ENCODE measurements at regions not wholly inside any gene's neighbourhood (a gene's known extent, or its start where the extent isn't known, plus 50 kb on each side); places are given as distances from the start of the nearest gene placed in this dataset.
"Not testable (repeated sequence)": the region's sequence is repeated elsewhere in the genome, so short reads cannot be mapped to it uniquely, and the experiment has no call there.

DNA sequence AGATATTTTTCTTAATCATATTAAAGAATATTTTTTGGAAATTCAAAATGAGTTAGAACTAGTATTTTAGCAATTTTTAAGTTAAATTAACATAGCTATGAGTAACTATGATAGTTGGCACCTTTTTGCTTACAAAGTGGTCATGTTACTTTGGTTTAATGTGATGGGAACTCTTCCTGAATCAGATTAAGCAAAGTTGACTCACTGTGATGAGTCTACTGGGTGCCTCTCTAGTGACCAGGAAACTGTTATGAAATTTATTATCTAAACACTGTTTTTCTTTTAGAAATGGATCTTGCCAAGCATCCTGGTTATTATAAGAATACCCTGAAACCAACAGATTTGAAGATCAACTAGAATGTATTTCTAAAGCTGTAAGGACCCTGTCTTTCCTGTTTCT, 985.8 kb downstream of the TRAM1L1 start:
- Histone ChIP-seq H3K9me3 (no peaks in the 10 kb centered on the region), H3K4me2 (no peak overlapping the region), H4K20me1 (ENCODE audit: insufficient read depth) (no peaks in the 10 kb centered on the region), H2AFZ (ENCODE audit: low read depth) (no peak overlapping the region), H3K4me1 (ENCODE audit: control insufficient read depth in 1 of 2, insufficient read depth in 2 of 2, low read depth in 1 of 2, low read length in 1 of 2) (no peaks in the 10 kb centered on the region), H3K79me2 (ENCODE audit: insufficient read depth) (no peaks in the 10 kb centered on the region), H3K9me2 (no peaks in the 10 kb centered on the region), H3K36me3 (replicated peaks in 1 of 2; ENCODE audit: control insufficient read depth in 1 of 2, insufficient read depth in 2 of 2, low read length in 1 of 2) (no peaks in the 10 kb centered on the region), H3K4me3 (ENCODE audit: low read depth in 2 of 2, low read length in 1 of 2) (no peak overlapping the region), H3F3A (replicated peaks; ENCODE audit: insufficient read depth) (no peaks in the 10 kb centered on the region), H3K27me3 (ENCODE audit: insufficient read depth) (no peaks in the 10 kb centered on the region), H3K9ac (no peak overlapping the region), H3K27ac (ENCODE audit: low read depth in 2 of 2, low read length in 1 of 2) (no peak overlapping the region)
- TF ChIP-seq NRF1 (IDR thresholded peaks at IDR 0.05; ENCODE audit: low read depth, low read length) (no peak), FOXJ3 (CRISPR knock-in tag; IDR thresholded peaks at IDR 0.05) (no peak), NFIC (IDR thresholded peaks at IDR 0.05; ENCODE audit: borderline replicate concordance) (no peak), RAD21 (IDR thresholded peaks at IDR 0.05; ENCODE audit: low read length) (no peak), GATA2 (CRISPR knock-in tag; IDR thresholded peaks at IDR 0.05) (no peak), CHD2 (IDR thresholded peaks at IDR 0.05; ENCODE audit: low read length, partially characterized antibody) (no peak), FOSL2 (IDR thresholded peaks at IDR 0.05; ENCODE audit: borderline replicate concordance, low read depth) (no peak), GABPA (IDR thresholded peaks at IDR 0.05; ENCODE audit: low read depth) (no peak), TEAD4 (IDR thresholded peaks at IDR 0.05; ENCODE audit: borderline replicate concordance, insufficient read depth) (no peak)
- TF ChIP-seq, protein P1, sequence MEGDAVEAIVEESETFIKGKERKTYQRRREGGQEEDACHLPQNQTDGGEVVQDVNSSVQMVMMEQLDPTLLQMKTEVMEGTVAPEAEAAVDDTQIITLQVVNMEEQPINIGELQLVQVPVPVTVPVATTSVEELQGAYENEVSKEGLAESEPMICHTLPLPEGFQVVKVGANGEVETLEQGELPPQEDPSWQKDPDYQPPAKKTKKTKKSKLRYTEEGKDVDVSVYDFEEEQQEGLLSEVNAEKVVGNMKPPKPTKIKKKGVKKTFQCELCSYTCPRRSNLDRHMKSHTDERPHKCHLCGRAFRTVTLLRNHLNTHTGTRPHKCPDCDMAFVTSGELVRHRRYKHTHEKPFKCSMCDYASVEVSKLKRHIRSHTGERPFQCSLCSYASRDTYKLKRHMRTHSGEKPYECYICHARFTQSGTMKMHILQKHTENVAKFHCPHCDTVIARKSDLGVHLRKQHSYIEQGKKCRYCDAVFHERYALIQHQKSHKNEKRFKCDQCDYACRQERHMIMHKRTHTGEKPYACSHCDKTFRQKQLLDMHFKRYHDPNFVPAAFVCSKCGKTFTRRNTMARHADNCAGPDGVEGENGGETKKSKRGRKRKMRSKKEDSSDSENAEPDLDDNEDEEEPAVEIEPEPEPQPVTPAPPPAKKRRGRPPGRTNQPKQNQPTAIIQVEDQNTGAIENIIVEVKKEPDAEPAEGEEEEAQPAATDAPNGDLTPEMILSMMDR (IDR thresholded peaks at IDR 0.05) = no peak
- TF ChIP-seq, protein P2, sequence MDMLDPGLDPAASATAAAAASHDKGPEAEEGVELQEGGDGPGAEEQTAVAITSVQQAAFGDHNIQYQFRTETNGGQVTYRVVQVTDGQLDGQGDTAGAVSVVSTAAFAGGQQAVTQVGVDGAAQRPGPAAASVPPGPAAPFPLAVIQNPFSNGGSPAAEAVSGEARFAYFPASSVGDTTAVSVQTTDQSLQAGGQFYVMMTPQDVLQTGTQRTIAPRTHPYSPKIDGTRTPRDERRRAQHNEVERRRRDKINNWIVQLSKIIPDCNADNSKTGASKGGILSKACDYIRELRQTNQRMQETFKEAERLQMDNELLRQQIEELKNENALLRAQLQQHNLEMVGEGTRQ (IDR thresholded peaks at IDR 0.05; ENCODE audit: borderline replicate concordance, low read depth, low read length) = no peak
- TF ChIP-seq, protein P3, sequence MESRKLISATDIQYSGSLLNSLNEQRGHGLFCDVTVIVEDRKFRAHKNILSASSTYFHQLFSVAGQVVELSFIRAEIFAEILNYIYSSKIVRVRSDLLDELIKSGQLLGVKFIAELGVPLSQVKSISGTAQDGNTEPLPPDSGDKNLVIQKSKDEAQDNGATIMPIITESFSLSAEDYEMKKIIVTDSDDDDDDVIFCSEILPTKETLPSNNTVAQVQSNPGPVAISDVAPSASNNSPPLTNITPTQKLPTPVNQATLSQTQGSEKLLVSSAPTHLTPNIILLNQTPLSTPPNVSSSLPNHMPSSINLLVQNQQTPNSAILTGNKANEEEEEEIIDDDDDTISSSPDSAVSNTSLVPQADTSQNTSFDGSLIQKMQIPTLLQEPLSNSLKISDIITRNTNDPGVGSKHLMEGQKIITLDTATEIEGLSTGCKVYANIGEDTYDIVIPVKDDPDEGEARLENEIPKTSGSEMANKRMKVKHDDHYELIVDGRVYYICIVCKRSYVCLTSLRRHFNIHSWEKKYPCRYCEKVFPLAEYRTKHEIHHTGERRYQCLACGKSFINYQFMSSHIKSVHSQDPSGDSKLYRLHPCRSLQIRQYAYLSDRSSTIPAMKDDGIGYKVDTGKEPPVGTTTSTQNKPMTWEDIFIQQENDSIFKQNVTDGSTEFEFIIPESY (IDR thresholded peaks at IDR 0.05; ENCODE audit: borderline replicate concordance, low read depth) = no peak
- POLR2A ChIA-PET = no interaction called here
- CTCF ChIA-PET = no interaction called here
- no peak for DNase-seq

DNA sequence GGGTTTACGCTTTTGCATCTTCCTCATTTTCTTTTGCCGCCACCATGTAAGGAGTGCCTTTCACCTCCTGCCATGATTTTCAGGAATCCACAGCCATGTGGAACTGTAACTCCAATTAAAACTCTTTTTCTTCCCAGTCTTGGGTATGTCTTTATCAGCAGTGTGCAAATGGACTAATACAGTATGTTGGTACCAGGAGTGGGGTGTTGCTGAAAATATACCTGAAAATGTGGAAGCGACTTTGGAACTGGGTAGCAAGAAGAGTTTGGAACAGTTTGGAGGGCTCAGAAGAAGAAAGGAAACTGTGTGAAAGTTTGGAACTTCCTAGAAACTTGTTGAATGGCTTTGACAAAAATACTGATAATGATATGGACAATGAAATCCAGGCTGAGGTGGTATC, 983.9 kb upstream of the NDST4 start:
- H3K4me3 ChIP-seq (ENCODE audit: low read depth in 2 of 2, low read length in 1 of 2); H3K27me3 ChIP-seq (ENCODE audit: insufficient read depth); H4K20me1 ChIP-seq (ENCODE audit: insufficient read depth); DNase-seq; H3K4me1 ChIP-seq (ENCODE audit: control insufficient read depth in 1 of 2, insufficient read depth in 2 of 2, low read depth in 1 of 2, low read length in 1 of 2); H3K9me2 ChIP-seq; H3K36me3 ChIP-seq (replicated peaks in 1 of 2; ENCODE audit: control insufficient read depth in 1 of 2, insufficient read depth in 2 of 2, low read length in 1 of 2); H3F3A ChIP-seq (replicated peaks; ENCODE audit: insufficient read depth); H2AFZ ChIP-seq (ENCODE audit: low read depth); CTCF ChIA-PET; POLR2A ChIA-PET; H3K79me2 ChIP-seq (ENCODE audit: insufficient read depth); H3K9ac ChIP-seq; H3K27ac ChIP-seq (ENCODE audit: low read depth in 2 of 2, low read length in 1 of 2); H3K9me3 ChIP-seq; H3K4me2 ChIP-seq: not testable (repeated sequence)
- 55% methylated on average over 3 of the region's 3 CpGs for WGBS (ENCODE audit: low lambda C conversion rate)
